Lung (tissue), 11 donors: ENCODE measurements at regions not wholly inside any gene's neighbourhood (a gene's known extent, or its start where the extent isn't known, plus 50 kb on each side); places are given as distances from the start of the nearest gene placed in this dataset.

Experiments used
- ATAC-seq: fragments of 200-7000 bp; cut with Tn5 transposase; one replicate; pipeline ENCODE4 v1.9.1; 2020; ENCODE audit warnings: moderate number of reproducible peaks; ENCODE audit not compliant: insufficient read depth, low FRiP score
- DNase-seq, 3 donors: peaks; one replicate each; pipeline ENCODE4 v3.0.0-alpha.2; 2013 to 2017
- H3K27ac ChIP-seq, 2 donors: one replicate each; pipeline ENCODE4 v1.5.1; 2013; ENCODE audit warnings: mild to moderate bottlenecking in 2 of 2, moderate library complexity in 2 of 2, control low read depth in 1 of 2, inconsistent platforms in 1 of 2, low read depth in 1 of 2, low read length in 1 of 2
- H3K27me3 ChIP-seq, 3 donors: one replicate each; pipeline ENCODE4 v1.5.1; 2013; ENCODE audit warnings: low read length in 2 of 3; ENCODE audit not compliant: control insufficient read depth in 3 of 3, insufficient read depth in 3 of 3
- H3K36me3 ChIP-seq, 4 donors: one replicate each; pipeline ENCODE4 v1.5.1; 2013; ENCODE audit warnings: low read length in 4 of 4, mild to moderate bottlenecking in 1 of 4, moderate library complexity in 1 of 4; ENCODE audit not compliant: control insufficient read depth in 4 of 4, insufficient read depth in 4 of 4
- H3K4me1 ChIP-seq, 5 donors: one replicate each; pipeline ENCODE4 v1.5.1; 2013; ENCODE audit warnings: low read length in 5 of 5, mild to moderate bottlenecking in 2 of 5, moderate library complexity in 1 of 5; ENCODE audit not compliant: control insufficient read depth in 5 of 5, insufficient read depth in 5 of 5
- H3K4me3 ChIP-seq: one replicate; pipeline ENCODE4 v1.5.1; 2013; ENCODE audit warnings: mild to moderate bottlenecking, control low read depth, moderate library complexity
- H3K9ac ChIP-seq, 2 donors: one replicate each; pipeline ENCODE4 v1.5.1; 2013; ENCODE audit warnings: low read length in 2 of 2, control low read depth in 1 of 2; ENCODE audit not compliant: insufficient read depth in 1 of 2
- H3K9me3 ChIP-seq, 4 donors: one replicate each; pipeline ENCODE4 v1.5.1; 2013; ENCODE audit warnings: low read length in 3 of 4, mild to moderate bottlenecking in 1 of 4, moderate library complexity in 1 of 4; ENCODE audit not compliant: control insufficient read depth in 4 of 4, insufficient read depth in 3 of 4
- WGBS, 2 donors: extraction: QIAGEN DNeasy Blood & Tissue Kit; methylation state at CpG; one replicate each; pipeline ENCODE4 v1.1.7; 2013; 5-methylcytosine and 5-hydroxymethylcytosine counted together
- TF ChIP-seq, protein P1 (sequence below): IDR thresholded peaks from 2 replicates; pipeline ENCODE4 v1.5.1; 2012; ENCODE audit warnings: mild to moderate bottlenecking; ENCODE audit errors: control extremely low read depth, extremely low read depth
- donor health status: control.
- donor health status: control.
- donor health status: Bipolar disorder and iron deficiency.
- donor health status: healthy.
- donor health status: DM: yes; HTN: yes; CAD: no.

DNA sequence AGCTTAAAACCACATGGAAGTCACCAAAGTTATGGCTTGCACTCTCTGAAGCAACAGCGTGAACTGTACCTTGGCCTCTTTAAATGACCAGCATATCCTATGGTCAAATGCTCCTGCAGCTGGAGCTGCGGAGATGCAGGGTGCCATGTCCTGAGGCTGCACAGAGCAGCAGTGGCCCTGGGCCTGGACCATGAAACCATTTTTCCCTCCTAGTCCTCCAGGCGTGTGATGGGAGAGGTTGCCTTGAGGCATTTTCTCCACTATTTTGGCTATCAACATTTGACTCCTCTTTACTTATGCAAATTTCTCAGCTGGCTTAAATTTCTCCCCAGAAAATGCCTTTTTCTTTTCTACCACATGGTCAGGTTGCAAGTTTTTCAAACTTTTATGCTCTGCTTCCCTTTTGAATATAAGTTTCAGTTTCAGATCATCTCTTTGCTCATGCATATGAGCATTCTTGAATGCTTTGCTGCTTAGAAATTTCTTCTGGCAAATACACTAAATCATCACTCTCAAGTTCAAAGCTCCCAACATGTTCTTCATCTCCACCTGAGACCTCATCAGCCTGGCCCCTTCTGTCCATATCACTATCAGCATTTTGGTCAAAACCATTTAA lies 82.9 kb upstream of the TMEFF2 start:
- TF ChIP-seq, protein P1, sequence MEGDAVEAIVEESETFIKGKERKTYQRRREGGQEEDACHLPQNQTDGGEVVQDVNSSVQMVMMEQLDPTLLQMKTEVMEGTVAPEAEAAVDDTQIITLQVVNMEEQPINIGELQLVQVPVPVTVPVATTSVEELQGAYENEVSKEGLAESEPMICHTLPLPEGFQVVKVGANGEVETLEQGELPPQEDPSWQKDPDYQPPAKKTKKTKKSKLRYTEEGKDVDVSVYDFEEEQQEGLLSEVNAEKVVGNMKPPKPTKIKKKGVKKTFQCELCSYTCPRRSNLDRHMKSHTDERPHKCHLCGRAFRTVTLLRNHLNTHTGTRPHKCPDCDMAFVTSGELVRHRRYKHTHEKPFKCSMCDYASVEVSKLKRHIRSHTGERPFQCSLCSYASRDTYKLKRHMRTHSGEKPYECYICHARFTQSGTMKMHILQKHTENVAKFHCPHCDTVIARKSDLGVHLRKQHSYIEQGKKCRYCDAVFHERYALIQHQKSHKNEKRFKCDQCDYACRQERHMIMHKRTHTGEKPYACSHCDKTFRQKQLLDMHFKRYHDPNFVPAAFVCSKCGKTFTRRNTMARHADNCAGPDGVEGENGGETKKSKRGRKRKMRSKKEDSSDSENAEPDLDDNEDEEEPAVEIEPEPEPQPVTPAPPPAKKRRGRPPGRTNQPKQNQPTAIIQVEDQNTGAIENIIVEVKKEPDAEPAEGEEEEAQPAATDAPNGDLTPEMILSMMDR: no peak
- 98% methylated on average over 3 of the region's 3 CpGs for WGBS, 2 donors
- Histone ChIP-seq H3K9me3 (no peaks in the 10 kb centered on the region), H3K36me3 (no peaks in the 10 kb centered on the region), H3K4me3 (no peak overlapping the region), H3K4me1 (no peaks in the 10 kb centered on the region), H3K27me3 (no peaks in the 10 kb centered on the region), H3K27ac (no peak overlapping the region), H3K9ac (no peak overlapping the region)
- DNase-seq (no peak), ATAC-seq (no peak)

- TF ChIP-seq, protein P1: no peak
- no peak overlapping the region for H3K27ac ChIP-seq
Measured at GRCh38 chr2:192275632-192276031, 80.9 kb upstream of the TMEFF2 start.

DNA sequence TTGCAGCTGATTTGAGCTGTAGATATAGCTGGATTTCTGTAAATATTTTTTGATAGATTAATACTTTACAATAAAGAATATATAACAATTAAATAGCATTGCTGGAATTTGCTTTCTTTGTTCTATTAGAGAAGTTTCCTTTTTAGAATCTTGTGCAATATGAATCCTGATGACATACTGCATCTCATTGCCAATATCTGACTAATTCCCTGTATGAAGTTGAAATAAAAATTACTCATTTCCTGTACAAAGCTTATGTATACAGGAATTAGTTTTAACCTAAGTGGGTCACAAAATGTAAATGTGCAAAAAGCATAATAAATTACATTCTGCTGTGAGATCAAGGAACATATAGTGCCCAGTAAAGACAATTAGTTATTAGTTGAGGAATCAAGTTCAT lies 72.8 kb upstream of the TMEFF2 start:
- no peak overlapping the region for H3K4me3 ChIP-seq
- ATAC-seq (no peak), DNase-seq (peak in 1 of 3 donors; percentile 1)
- H3K9ac ChIP-seq: no peak overlapping the region
- no peaks in the 10 kb centered on the region for H3K27me3 ChIP-seq
- no peaks in the 10 kb centered on the region for H3K9me3 ChIP-seq
- no peaks in the 10 kb centered on the region for H3K4me1 ChIP-seq
- TF ChIP-seq, protein P1: no peak
- no peaks in the 10 kb centered on the region for H3K36me3 ChIP-seq
- no peak overlapping the region for H3K27ac ChIP-seq

More at GRCh38 chr2:192275632-192276031, 80.9 kb upstream of the TMEFF2 start:
- DNase-seq (no peak), ATAC-seq (no peak)
- Histone ChIP-seq H3K9ac (no peak overlapping the region), H3K4me3 (no peak overlapping the region), H3K36me3 (no peaks in the 10 kb centered on the region), H3K9me3 (no peaks in the 10 kb centered on the region), H3K4me1 (no peaks in the 10 kb centered on the region), H3K27me3 (no peaks in the 10 kb centered on the region)
- 82 to 91% methylated on average over 3 of the region's 3 CpGs for WGBS, 2 donors

DNA sequence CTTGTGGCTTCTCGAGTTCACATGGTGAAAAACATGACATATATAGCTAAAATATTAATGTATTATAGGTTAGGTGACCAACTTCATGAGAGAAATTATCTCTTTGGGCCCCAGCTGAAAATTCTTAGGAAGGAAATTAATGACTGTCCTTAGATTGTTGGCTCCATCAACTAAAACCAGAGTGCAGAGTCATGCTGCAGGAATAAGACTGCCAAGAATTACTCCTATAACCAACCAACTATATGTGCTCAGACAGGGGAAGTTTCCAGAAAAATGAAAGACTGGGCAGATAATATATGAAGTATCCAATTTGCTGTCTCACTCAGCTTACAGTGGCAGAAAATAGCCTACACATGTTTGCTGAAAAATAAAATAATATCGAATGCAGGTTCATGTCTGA lies 71.0 kb upstream of the TMEFF2 start:
- ATAC-seq: no peak

More for the DNA sequence above, 71.0 kb upstream of the TMEFF2 start:
- TF ChIP-seq, protein P1: no peak
- no peaks in the 10 kb centered on the region for H3K9me3 ChIP-seq
- H3K4me3 ChIP-seq: no peak overlapping the region
- no peaks in the 10 kb centered on the region for H3K27me3 ChIP-seq
- WGBS, 2 donors: 29 to 54% methylated on average over 2 of the region's 2 CpGs
- no peaks in the 10 kb centered on the region for H3K36me3 ChIP-seq
- no peak overlapping the region for H3K9ac ChIP-seq
- DNase-seq: no peak
- no peaks in the 10 kb centered on the region for H3K4me1 ChIP-seq
- H3K27ac ChIP-seq: no peak overlapping the region
